GM21423 (cell line): ENCODE measurements at regions not wholly inside any gene's neighbourhood (a gene's known extent, or its start where the extent isn't known, plus 50 kb on each side); places are given as distances from the start of the nearest gene placed in this dataset.
"Not testable (repeated sequence)": the region's sequence is repeated elsewhere in the genome, so short reads cannot be mapped to it uniquely, and the experiment has no call there.

Source experiments
- ATAC-seq: cut with Tn5 transposase; IDR thresholded peaks from one replicate; pipeline ENCODE4 v1.9.1; 2021; ENCODE audit warnings: mild to moderate bottlenecking, moderate library complexity; ENCODE audit not compliant: unreplicated experiment

DNA sequence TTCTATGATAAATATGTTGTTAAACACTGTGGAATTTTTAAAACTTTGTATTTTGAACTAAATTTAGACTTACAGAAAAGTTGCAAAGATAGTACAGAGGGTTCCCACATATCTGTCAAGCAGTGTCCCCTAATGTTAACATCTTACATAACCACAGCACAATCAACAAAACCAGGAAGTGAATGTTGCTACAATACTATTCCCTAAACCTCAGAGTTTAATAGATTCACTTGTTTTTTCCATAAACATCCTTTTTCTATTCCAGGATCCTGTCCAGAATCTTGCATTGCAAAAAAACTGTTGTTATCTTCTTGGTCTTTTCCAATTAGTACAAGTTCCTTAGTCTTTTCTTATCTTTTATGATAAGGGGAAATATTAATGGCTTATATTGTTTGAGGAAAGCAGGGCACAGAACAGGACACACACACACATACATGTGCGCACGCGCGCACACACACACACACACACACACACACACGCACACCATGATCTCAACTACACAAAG is 251.1 kb upstream of the TRIB2 start:
- no peak for ATAC-seq

DNA sequence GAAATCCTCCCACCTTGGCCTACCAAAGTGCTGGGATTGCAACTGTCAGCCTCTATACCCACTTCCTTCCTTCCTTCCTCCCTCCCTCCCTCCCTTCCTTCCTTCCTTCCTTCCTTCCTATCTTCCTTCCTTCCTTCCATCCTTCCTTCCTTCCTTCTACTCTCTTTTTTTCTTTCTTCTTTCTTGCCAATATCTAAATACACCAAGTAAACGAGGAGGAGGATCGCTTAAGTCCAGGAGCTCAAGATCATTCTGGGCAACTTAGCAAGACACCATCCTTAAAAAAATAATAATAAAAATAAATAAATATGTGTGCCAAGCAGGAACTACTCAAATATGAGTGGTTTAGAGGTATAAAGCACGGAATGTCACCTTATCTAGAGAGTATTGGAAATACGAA is 249.4 kb upstream of the TRIB2 start:
- ATAC-seq: no peak

DNA sequence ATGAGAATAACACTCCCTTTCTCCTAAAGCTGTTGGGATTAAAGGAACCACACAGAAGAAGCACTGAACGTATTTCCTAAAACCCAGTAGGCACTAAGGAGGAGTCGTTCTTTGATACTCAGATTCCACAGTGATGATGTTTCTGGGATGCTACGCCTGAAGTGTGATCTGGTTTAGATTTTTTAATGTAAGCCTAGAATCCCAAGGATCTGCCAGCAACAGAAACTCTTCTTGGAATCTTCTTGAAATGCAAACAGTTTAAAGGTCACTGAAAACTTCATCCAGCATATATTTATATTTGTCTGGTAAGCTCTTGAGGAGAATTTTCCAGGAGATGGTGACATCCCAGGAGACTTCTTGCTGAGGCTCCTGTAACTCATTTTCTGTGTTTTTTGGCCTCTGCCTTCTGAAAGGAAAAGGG is 247.6 kb upstream of the TRIB2 start:
- ATAC-seq: no peak

DNA sequence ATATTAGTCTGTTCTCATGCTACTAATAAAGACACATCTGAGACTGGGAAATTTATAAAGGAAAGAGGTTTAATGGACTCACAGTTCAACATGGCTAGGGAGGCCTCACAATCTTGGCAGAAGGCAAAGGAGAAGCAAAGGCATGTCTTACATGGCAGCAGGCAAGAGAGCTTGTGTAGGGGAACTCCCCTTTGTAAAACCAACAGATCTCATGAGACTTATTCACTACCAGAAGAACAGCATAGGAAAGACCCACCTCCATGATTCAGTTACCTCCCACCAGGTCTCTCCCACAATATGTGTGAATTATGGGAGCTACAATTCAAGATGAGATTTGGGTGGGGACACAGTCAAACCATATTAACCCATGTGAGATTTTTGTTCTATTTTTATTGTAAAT is 244.5 kb upstream of the TRIB2 start:
- not testable (repeated sequence) for ATAC-seq

DNA sequence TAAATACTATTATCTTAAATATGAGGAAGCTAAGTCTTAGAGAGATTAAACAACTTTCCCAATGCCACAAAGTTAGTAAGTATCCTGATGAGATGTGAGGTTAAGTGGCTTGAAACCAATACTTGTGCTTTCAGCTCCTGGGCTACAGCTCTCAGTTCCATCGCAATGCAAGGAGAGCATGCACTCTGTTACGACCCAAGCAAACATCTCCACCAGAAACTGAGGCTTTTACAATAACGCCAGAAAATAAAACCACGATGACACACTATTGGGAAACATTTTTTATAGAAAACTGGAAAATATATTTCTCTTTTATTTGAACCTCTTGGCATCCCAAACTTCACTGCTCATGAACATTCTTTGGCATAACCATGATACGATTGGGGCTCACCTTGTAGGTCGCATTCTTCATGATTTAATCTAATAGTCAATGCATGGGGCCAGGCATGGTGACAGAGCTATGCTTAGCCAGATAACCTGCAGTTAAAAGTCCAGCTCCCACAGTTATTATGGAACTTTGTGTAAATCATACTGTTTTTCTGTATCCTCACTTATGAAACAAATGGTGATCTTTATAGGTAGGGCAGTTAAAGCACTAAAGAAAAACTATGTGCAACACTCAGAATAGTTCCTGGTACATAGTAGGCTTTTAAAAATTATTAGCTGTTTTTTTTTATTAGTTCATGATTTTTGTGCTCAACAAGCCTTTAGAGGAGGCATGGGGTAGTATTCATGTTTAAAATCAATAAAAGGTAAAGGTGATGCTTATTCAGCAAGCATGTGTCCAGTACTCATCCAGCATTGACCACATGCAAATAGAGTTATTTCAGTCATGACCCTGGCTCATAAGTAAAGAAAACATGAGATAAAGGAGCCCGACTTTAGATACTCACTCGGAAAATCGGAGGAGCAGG is 238.3 kb upstream of the TRIB2 start:
- no peak for ATAC-seq

DNA sequence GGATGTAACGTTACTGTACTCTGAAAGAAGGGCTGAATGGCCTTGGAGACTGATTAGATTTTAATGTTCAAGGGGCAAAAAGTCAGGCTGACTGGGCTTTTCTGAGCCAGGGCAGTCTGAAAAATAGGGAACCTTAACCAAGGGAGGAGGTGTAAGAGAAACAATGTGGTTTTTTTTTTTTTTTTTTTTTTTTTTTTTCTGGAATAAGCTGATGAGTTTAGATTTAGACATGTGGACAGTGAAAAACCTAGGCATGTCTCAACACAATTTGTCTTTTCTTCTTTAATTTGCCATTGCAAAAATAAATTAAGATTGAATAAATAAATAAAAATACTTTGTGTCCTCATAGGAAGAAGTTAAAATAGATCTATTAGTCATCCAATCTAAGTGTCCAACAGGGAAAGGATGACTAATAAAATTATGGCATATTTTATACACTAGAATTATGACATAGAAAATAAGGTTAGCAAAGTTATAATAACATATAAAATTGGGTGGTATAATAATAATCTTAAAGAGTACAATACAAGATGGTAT is 237.6 kb upstream of the TRIB2 start:
- no peak for ATAC-seq

DNA sequence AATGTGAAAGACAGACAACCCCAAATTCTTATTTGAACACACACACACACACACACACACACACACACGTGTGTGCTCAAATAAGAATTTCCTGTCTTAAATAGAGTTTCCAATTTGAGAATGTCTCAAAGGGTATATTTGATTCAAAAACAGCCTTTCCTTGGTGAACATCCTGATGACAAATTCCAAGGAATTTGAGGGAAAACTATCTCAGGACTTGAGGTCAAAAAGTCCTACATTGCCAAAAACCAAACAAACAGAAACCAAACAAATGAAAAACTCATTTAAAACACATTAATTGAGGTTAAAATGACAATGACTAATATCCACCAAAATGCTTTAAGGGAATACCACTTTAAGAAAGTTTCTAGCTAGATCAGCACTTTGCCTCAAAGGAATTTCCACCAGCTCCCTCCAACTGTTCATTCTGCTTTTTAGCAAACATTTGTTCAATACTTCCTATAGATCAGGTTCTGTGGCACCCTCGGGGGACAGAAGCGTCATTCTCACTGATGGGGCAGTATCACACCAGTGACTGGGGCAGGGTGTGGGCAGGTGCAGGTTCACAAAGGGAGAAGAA is 232.1 kb upstream of the TRIB2 start:
- ATAC-seq: no peak

DNA sequence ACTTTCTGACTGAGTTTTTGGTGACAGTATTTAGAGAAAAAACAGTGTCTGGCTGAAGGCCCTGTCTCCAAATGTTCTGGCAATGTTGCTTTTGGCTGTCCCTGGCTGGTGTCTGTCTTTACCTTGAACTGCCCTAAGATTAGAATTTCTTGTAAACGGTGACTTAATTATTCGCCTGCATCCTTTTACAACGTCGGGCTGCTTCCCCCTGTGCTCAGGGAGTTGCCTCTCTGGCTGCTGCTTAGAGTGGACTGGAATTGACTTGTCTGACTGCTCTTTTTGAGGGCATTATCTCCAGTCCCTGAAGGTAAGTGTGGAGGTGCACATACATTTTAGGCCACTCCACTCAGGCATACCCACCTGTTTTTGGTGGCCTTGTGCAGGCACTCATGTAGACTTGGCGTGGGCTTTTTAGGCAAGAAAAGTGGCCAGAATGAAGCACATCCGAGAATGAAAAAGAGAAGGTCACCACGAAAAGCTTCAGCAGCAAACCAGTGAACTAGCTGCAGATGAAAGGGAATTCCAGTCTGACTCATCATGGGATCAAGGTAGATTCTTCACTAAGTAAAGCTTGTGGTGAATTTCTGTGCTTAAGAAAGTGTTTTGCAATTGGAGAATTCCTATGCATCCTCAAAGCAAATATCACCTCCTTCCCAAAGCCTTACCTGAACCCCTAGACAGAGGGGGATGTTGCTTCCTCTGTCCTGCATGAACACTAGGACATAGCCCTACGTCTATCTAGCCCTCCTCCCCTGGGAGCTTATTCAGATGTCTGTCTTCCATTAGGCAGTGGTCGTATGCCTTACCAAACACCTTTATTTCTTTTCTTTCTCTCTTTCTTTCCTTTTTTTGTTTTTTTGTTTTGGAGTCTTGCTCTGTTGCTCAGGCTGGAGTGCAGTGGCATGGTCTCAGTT is 230.3 kb upstream of the TRIB2 start:
- ATAC-seq: no peak

DNA sequence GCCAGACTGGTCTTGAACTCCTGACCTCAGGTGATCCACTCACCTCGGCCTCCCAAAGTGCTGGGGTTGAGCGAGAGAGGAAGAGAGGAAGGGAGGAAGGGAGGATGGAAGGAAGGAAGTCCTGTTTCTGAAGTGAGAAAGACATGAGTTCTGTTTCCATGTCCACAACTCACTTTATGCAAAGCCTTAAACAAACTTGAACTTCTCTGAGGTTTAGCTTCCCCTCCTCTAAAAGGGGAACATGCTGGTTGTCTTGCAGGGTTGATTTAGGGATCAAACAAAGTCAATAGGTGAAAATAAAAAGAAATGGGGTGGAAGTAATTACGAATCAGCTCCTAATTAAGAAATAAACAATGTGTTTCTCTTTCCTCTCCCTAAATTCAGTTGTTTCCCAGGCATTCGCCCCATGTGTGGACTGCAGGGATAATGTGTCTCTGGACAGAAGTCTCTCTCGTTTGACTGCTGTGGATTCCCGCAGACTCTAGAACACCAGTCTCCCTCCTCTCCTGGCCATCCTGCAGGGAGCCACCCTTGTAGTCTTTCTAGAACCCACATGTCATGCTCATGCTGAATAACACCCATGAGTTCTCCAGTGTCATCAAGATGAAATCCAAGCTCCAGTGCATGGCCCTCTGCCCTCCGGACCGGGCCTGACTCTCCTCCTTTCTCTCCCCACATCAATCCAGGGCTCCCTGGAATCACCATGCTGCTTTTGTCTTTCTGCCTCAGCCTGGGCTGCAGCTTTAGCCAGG is 229.3 kb upstream of the TRIB2 start:
- no peak for ATAC-seq

DNA sequence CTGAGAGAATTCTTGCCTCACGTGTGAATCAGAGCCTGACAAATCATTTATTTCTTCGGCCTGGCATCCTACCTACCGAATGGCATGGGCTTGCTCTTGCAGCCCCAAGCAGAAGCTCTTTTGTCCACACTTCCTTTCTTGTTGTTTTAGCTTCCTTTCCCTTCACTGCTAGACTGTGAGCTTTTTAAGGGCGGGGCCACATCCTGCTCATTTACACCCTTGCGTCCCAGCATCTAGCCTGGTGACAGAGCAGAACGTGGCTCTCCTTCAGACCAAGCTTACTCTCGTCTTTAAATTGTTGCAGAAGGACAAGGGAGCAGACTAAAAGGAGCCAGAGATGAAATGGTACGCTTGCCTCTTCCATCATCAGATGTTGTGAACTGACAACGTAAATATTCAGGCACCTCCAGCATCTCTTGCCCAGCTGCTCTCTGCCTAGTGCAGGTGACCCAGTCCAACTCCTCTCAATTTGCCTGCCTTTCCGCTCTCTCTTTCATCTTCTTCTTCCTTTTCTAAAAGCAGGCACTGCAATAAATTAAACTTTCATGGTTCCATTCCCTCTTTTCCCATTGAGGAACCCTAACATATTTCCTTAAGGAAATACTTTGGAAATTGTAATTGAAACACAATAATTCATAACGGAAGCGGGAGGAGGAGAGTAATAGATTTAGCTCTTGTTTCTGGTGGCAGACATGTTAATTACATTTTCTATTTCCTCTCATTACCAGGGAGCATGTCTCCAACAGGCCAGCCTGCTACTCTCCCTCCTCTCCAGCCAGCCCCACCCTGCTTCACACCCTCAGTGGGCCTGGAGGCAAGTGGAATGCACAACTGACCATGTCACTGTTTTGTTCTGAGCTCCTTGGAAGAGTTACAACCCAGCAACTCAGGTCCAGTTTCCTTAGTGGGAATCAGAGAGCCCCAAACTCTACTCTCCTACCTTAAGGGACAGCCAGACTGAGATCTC is 228.1 kb upstream of the TRIB2 start:
- no peak for ATAC-seq

DNA sequence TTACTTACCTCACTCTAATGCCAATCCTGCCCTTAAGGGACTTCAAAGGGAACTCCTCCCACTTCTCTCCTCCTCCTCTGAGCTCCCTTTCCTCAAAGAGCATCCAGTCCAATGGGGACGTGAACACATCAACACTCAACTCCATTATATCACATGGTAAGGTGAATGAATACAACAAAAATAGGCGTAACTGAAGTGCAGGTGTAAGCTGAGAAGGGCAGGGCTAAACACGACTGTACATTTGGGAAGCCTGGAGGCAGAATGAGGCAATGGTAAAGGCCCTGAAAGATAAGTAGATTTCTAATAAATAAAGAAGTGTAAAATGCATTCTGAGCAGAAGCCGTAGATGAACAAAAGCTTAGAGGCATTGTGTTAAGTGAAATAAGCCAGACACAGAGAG is 226.1 kb upstream of the TRIB2 start:
- no peak for ATAC-seq

DNA sequence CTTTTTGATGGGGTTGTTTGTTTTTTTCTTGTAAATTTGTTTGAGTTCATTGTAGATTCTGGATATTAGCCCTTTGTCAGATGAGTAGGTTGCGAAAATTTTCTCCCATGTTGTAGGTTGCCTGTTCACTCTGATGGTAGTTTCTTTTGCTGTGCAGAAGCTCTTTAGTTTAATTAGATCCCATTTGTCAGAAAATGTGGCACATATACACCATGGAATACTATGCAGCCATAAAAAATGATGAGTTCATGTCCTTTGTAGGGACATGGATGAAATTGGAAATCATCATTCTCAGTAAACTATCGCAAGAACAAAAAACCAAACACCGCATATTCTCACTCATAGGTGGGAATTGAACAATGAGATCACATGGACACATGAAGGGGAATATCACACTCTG is 224.4 kb upstream of the TRIB2 start:
- not testable (repeated sequence) for ATAC-seq

DNA sequence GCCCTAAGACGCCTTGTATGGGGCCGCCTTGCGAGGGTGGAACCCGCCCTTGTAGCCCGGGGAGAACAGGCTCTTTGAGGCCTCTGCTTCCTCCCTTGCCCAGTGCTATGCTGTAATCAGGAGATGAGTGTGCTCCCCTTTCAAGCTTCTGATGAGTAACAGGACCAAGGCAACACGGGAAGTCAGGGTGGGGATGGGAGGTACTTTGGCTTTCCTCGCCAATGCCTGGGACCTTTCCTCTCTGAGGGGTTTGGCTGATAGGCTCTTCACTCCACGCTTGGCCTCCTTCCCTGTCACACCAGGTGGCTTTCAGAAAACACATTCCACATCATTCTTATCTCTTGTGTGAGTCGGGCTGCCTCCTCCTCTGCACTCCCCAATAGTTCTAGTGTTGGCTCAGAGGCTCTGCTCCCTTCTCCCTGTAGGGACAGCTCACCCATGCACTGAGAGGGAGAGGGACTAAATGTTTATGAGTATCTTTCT is 223.7 kb upstream of the TRIB2 start:
- ATAC-seq: no peak

DNA sequence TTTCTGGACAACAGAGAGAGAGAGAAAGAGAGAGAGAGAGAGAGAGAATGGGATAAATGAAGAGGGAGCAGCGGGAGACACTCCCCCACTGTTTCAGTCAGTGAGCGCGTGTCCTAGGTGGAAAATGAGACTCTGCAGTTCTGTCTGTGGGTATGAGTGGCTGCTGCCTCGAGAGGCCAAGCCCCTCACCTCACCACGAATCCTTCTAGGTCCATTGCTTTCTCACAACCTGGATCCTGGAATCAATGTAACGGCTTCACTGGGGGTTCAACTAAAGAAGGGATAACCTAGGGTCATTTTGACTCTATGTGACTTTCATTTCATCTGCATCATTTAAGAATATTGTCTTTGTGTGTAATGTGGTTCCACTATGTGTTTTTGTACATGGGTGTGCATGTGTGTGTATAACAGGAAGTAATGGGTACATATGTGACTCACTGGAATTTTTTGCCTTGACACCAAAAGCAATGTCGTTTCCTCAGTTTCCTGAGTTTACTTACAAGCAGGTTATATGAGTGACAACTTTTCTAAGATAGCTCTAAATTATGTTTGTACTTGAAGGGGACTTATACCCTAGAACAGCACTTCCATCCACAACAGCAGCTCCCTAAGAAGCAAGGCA is 221.4 kb upstream of the TRIB2 start:
- ATAC-seq: no peak

DNA sequence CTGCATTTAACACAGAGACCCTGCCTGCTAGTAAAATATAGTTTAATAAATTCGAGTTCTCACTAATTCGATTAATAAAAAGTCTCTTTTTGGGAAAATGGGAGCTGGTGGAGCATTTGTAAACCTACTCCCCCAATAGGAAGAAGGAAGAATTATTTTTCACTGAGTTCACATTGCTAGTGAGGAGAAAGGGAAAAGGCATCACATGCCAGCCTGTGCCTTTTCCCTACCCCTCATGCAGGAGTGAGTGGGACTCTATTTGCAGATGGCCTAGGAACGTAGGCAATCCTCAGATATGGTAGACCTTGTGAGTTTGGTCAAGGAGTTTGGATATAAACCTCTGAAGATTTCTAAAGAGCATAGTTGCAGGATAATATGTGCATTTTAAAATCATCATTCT is 218.4 kb upstream of the TRIB2 start:
- no peak for ATAC-seq

DNA sequence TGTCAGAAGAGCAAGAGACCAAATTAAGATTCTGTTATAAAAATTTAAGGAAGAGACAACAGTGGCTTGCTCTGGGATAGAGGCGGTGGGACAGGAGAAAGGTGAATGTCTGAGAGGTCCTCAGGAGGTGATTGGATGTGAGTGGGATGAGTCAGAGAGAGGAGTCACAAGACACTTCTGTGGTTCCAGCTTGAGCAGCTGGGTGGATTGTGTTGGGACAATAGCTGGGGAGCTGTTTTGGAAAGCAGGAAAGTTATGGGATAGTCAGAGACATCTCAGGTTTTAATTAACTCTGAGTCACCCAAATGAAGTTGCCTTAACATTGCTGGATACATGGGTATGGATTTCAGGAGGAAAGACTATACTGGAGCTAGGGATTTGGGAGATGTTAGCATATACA is 218.0 kb upstream of the TRIB2 start:
- ATAC-seq: no peak

DNA sequence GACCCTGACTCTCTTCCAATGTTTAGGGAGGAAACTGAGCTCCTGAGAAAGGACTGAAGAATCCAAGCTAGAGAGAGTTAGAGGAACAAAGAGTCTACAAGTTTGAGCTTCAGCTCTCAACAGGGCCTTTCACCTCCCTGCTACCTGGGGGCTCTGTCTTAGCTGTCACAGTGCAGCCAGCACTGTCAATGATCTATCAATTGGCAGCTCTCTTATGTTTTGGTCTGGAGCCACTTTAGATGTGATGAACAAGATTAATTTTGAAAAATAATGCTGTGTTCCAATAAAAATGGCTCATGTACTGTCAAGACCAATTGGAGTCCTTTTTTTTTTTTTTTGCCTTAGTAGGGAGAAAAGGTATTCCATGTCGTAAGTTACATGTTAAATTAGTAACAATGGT is 215.8 kb upstream of the TRIB2 start:
- no peak for ATAC-seq

DNA sequence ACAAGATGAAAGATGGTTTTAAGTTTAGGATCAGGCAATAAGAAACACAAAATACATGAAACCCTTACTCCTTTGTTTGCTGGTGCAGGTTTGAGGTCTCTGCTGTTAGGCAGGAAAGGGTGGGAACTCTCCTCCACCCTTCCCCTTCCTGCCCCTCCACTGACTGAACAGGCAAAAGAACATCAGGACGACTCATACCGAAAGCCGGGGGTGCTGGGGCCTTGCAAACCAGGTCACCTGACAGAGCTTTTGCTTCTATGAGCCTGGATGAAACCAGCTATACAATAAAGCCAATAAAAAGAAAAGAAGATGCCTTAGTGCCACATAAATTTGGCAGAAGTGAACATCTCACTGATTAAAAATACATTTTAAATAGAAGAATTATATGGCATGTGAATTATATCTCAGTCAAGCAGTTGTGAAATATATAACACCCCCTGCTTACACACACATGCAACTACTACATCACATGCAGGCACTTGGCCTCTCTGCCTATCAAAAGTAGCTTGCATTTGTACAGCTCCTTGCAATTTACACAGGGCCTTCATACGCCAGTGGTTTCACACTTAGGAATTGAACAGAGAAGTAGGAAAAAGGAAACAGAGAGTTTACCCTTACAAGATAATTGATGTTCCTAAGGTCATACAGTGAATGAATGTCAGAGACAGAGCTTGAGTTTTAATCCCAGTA is 215.1 kb upstream of the TRIB2 start:
- peak; percentile 97 for ATAC-seq
